GM19240 (cell line): ENCODE measurements at regions not wholly inside any gene's neighbourhood (a gene's known extent, or its start where the extent isn't known, plus 50 kb on each side); places are given as distances from the start of the nearest gene placed in this dataset.
"Not testable (repeated sequence)": the region's sequence is repeated elsewhere in the genome, so short reads cannot be mapped to it uniquely, and the experiment has no call there.

ENCODE experiments used
- DNase-seq: peaks from one replicate; pipeline ENCODE4 v3.0.0; 2011; ENCODE audit warnings: low spot score; ENCODE audit not compliant: insufficient read length

DNA sequence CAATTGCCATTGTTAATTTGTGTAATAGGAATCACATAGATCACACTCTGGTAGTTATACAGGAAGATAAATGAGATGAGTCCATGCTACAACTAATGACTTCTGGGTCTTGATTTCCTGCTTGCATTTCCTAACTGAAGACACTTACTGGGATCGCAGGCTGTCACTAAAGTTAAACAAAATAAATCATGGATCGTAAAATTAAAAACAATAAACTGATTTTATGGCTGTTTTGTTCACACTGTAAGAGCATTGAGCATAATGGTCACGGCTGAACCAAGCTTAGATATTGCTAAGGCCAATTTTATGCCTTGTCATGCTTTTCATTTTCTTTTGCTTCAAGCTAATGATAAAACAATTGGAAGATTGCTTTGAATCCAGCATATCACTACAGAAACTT lies 332.5 kb upstream of the CITED2 start:
- no peak for DNase-seq

DNA sequence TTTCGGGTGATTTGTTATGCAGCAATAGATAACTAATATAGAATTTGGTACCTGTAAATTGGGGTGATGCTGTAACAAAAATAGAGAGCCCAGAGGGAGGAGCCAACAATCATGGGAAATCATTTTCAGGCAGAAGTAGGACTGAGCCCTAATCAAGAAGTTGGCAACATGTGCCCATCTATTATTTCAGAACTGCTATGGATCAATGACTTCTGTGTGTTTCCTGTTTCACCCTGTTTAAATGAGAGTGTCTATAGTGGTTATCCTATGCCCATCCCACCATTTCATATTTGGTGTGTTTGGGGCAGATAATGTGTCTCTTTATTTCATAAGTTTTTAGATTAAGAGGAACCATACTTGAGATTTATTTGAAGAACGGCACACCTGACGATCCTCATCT lies 330.8 kb upstream of the CITED2 start:
- DNase-seq: no peak

DNA sequence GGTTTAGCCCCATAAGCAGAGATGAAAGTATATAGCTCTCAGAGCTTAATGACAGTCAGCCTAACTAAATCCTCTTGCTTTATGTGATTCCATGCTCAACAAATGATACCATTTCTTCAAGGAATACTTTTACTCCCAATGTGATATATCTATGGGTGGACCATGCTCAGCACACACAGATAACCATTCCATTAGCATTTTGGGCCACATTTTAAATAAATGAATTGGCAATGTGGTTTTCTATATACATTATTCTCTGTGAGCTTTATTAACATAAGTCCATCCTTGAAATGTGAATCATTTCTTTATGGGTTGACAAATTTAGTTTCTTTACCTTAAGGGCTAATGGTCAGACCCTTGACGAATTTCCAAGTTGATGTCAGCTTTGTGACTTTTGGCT lies 329.3 kb upstream of the CITED2 start:
- no peak for DNase-seq

DNA sequence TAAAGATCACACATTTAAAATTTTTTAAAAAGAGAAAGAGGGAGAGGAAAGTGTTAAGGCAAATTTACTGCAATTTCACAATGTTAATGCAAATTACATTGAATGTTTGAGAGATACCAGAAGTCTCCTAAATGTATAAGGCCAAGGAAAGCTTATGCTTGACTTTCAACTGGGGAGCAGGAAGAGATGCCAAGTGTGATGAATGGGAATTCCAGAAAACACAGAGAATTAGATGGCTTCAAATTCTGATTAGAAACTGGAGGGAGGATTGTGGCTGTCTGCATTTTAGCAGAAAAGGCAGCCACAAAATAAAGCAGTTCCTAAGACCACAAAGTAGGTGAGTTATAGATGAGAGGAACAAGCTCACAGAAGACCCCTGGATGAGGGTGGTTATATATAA lies 328.3 kb upstream of the CITED2 start:
- DNase-seq: no peak

DNA sequence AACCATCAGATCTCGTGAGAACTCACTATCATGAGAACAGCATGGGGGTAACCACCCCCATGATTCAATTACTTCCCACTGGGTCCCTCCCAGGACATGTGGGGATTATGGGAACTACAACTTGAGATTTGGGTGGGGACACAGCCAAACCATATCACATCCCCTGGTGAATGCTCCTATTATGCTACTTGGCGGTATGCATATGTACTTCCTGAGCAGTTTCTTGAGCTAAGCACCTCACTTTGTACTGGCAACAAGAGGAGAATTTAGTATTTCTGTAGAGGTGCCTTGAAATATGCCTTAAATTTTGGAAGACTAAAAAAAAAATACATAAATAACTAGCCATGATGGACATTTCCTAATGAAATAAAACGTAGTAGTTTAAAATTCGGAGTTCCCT lies 327.2 kb upstream of the CITED2 start:
- no peak for DNase-seq

DNA sequence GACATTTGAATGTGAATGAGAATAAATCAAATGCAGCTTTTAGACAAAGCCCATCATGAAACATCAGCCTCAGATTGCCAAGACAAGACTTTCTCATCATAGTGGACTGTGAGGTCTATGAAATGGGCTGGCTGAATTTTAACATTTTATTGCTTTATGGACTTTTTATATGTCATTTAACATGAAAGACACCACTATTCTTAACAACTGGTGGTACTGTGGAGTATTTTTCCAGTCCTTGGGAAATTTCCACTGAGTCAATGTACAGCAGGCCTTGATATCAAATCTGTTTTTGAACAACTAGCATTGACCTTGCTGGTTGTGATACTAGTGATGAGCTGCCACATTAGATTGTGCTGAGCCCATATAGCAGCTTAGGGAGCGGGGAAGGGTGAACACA lies 326.6 kb upstream of the CITED2 start:
- DNase-seq: no peak

DNA sequence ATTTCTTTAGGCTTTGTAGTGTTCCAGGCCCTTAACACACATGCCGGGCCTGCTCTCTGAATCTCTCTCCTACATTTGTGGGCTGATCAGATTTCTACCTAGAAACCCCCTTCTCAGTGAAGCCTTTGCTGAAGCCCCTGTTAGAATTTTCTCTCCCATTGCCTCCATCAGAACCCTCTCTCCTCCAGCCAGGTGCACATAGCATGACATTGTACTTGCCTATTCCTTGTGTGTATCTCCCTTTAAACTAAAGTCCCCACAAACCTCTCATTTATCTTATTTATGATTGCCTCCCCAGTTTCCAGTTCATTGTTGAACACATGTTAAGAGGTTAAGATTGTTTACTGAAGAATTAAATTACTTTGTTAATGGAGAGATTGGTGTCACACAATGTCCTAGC lies 325.5 kb upstream of the CITED2 start:
- no peak for DNase-seq

DNA sequence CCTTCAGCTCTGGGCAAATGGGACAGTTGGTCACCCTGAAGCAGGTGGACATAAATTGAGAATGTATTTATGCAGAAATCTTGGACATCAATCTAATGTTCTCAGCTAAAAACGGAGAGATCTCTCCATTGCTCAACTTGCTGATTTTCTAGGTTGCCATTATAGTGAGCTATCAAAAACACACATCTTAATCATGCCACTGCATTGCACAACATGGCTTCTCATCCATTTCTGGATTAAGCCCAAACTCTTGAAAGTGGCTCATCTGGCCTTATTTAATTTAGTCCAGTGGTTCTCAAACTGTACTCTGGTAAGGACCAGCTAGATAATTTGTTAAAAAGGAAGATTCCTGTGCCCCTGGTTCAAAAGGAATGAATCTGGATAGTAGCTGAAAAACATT lies 324.9 kb upstream of the CITED2 start:
- no peak for DNase-seq

DNA sequence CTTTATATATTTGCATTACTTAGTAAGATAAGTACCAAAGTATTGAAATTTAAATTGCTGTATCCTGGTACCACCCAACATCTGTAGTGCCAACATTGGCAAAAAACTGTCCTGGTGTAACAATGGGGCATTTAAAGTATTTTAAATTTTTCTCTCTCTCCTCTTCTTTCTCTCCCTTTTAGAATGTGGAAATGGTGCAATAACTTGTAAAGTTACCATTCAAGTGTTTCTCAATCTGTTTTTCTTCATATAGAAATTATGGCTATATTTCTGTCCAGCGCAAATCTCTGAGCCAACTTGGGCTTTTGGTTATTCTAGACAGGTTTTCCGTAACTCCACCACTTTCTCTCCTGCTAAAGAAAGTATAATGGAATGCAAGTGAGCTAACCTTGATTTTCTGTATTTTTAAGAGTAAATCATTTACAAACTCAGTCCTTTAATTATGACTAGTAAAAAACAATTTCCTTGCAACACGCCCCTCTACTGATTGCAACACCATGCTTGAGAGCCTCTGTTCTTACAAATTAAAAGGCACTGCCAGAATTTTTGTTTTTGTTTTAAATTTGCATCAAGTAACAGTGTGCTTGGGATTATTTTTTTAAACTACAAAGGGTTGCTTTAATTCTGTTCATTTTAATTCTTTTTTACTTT lies 324.2 kb upstream of the CITED2 start:
- no peak for DNase-seq

DNA sequence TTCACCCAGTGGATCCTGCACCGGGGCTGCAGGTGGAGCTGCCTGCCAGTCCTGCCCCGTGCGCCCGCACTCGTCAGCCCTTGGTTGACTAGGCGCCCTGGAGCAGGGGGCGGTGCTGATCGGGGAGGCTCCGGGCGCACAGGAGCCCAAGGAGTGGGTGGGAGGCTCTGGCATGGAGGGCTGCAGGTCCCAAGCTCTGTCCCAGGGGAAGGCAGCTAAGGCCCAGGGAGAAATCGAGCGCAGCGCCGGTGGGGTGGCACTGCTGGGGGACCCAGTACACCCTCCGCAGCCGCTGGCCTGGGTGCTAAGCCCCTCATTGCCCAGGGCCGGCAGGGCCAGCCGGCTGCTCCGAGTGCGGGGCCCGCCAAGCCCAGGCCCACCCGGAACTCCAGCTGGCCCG lies 323.4 kb upstream of the CITED2 start:
- not testable (repeated sequence) for DNase-seq

DNA sequence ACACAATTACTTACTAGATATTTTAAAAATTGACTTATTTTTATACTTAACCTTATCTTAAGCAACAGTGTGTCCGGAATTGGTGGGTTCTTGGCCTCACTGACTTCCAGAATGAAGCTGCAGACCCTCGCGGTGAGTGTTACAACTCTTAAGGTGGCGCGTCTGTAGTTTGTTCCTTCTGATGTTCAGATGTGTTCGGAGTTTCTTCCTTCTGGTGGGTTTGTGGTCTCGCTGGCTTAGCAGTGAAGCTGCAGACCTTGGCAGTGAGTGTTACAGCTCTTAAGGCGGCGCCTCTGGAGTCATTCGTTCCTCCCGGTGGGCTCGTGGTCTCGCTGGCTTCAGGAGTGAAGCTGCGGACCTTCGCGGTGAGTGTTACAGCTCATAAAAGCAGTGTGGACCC lies 322.5 kb upstream of the CITED2 start:
- DNase-seq: not testable (repeated sequence)

DNA sequence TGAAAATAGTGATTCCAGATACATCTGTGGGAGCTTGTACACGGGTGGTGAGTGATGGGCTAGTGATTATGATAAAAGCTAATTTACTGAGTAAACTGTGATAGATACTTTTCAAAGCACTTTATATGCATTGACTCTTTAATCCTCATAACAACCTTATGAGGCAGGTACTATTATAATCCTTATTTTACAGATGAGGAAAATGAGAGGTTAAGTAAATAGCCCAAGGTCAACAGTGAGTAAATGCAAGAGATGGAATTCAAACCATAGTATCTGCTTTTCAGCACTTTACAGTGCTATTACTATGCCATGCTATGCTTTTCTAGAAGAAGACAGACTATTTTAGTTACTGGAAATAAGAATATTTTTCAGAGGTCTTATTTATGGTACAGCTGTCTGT lies 320.9 kb upstream of the CITED2 start:
- DNase-seq: no peak

DNA sequence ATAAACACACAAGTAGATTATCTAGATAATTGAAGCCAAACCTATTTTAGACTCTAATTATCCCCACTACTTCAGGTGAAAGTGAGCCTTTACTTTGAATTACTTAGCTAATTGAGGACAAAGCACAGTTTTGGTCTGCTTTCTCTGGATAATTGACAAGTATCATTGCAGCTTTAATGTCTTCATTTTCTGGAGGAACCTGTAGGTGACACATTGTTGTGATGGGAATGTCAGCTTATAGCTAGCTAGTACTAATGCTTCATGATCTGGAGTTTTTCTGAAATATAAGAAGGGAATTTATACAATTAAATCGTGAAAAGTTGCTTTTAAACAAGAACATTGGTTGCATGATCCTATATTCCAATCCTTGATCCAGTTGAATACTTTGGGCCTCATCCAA lies 319.3 kb upstream of the CITED2 start:
- DNase-seq: no peak

DNA sequence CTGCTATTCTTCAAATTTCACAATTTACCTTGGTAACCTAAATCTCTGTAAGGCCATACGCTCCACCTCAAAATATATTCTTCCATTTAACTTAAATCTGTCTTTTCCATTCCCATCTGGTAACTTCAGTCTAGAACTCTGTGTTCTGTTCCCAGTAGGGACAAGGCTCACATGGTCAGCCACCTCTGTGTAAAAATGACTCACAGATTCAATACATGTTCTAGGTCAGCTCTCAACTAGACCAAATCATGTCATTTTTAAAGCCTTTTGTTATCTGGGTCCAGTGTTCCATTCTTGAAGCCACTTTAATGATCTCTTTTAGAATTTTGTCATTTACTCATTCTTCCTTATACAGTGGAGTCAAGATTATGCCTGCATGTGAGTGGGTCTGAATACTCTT lies 315.6 kb upstream of the CITED2 start:
- DNase-seq: no peak

DNA sequence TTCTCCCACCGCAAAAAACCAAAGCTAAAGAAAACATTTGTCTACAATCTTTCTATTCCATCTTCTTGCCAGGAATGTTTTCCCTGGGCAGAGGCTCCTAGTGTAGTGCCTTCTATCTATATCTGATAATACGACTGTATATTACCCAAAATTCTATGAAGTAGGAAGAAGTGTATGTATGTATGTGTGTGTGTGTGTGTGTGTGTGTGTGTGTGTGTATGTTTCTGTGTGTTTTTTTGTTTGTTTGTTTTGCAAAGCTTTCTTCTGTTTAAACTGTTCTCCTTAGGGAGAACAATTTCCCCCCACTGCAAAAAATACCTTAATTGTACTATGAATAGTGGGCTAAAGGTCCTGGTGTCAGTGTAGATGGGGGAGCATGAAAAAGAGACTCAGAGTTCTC lies 312.6 kb upstream of the CITED2 start:
- no peak for DNase-seq

DNA sequence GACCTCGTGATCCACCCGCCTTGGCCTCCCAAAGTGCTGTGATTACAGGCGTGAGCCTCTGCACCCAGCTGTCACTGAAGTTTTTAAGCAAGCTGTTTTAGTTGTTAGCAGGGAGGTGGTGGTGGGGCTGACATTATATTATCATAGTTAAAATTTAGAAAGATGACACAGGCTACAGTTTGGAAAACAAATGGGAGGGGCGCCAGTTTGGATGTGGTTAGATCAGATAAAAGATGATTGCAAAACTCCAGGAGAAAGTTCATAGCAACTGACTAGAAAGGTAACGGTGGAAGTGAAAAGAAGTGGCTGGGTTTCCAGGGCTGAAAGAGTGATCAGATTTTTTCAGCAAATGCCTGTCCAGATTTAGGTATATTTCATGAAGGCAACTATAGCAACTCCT lies 311.9 kb upstream of the CITED2 start:
- DNase-seq: no peak

DNA sequence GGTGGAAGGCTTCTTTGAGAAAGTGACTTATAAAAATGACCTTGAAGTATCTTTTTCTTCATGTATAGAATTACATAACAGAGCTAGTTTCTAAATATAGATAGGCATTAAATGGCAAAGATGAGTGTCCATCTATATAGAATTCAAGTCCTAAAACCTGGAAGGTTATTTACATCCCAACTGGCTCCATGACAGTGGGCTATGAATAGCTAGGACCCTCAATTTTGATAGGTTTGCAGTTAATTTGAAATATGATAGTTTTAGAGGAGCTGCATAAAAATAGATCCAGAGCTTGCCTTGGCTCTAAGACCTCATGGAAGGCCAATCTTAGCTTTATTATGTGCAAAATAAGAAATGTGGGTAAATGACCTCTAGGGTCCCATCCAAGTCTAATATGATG lies 310.6 kb upstream of the CITED2 start:
- no peak for DNase-seq

DNA sequence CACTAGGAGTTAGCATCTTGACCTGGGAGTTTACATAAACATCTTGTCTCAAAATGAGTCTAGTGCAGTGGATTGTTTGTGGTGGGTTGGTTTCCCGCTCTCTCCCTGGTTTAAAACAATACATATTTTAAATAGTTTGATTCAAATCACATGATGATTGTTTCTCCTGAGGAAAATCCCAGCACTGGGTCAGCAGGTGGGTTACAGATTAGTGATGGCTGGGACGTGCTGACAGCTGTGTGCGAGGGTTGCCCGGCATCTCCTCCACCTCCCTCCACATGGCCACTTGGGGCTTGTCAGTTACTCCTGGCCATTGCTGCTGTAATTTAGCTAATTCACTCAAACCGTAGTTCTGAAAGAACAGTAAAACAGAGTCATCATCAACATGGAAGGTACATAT lies 306.4 kb upstream of the CITED2 start:
- no peak for DNase-seq

DNA sequence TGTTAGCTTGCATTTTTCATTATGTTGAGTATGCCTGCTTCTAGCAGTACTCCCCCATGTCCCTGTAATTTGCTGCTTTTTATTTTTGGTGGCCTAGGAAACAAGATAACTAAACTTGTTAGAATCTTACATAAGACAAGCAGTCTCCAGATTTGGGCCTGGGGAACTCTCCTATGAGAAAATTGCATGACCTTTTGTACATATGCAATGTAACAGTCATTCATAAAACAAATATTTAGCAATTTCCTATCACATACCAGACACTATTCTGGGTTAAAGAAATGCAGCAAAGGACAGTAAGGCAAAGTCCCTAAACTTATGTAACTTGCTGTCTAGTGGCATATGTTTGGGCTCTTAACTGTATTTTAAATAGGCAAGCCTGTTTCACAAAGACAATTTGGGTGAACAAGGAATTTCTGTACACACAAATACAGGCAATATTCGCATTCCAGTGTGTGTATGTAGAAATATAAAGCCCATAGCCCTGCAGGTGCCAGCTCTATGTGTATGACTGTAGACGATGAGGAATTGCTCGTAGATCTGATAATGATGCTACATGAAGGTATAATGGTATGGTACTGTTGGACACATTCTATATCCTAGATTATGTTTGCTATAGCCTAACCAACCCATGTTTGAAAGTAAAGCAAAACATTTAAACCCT lies 305.2 kb upstream of the CITED2 start:
- DNase-seq: no peak

DNA sequence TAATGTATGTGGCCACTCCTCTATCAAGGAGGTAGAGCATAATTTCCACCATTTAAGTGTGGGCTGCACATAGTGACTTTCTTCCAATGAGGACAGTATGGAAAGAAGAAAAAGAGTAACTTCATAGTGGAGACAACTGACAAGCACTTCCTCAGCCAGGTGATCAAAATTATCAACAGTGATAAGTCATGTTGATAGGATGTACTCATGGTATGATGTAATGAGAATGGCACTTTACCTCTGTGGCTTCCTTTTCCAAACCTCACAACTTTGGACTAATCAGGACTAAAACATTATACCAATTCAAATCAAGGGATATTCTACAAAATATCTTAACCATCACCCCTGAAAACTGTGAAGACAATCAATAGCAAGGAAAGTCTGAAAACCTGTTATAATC lies 302.3 kb upstream of the CITED2 start:
- DNase-seq: no peak

DNA sequence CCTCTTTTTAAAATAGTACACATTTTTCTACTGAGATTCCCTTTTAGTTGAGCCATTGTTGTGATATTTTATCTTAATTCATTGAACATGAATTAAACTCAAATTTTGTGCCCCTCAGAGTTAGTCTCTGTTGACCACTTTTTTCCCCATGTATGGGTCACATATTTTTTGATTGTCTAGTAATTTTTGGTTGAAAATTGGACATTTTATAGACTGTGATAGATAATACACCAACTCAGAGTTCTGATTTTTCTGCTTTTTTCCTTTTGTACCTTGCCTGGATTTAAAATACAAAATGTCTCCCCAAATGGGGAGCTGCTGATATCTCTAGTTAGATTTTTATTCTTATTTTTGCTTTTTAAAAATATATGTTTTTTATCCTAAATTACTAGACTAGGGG lies 291.8 kb upstream of the CITED2 start:
- no peak for DNase-seq

DNA sequence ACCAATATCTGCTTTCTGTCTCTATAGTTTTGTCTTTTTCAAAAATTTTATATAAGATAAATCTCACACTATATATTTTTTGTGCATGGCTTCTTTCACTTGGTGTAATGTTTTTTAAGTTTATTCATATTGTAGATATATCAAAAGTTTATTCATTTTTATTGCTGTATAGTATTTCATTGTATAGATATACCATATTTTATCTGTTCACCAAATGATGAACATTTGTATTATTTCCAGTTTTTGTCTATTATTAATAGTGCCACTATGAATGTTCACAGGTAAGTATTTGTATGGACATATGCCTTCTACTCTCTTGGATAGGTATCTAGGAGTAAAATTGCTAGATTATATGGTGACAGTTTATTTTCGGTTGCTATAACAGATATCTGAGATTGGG lies 289.5 kb upstream of the CITED2 start:
- DNase-seq: no peak

DNA sequence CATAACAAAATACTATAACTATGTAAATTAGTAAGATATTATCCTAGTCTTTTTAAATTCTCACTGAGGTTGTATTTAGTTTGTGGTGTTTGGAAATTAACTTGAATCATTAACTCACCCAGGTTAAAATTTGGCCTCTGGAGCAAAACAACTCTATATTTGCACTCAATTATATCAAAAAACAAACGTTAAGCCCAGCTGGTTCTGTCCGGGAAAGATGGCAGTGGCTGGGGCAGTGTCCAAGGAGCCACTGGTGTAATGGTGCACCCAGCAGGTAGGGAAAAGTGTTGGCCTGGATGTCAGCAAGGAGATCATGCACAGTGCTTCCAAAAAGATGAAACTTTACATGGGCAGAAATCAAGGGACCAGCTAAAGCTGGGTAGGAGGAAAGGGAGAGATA lies 285.3 kb upstream of the CITED2 start:
- no peak for DNase-seq

DNA sequence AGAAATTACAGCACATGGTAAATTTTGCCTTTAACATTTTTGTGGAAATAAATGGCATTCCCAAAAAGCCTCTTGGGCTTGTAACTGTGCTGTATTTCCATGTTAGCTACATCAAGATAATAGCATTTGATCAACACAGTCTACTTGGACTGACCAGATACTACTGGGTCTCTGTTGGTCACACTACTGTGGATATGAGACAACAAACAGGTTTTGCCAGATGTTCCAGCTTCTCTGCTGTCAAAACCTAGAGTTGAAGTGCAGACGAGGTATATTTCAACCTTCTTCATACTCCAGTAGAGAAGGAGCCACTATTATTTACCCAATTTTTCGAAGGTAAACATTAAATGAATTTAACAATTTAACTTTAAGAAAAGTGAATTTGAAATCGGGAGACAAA lies 284.7 kb upstream of the CITED2 start:
- DNase-seq: no peak
